Stimulated activated CD4-positive, alpha-beta T cell treated with anti-CD3 and anti-CD28 coated beads, Interleukin-1b, Interleukin-23, amount 100 ng/mL, for 24 hours (primary cell): ENCODE measurements at regions not wholly inside any gene's neighbourhood (a gene's known extent, or its start where the extent isn't known, plus 50 kb on each side); places are given as distances from the start of the nearest gene placed in this dataset.

Source experiments
- DNase-seq, 4 experiments: peaks; one replicate each; pipeline ENCODE4 v3.0.0-alpha.2; 2020; ENCODE audit warnings: low read depth in 4 of 4, low spot score in 1 of 4

DNA sequence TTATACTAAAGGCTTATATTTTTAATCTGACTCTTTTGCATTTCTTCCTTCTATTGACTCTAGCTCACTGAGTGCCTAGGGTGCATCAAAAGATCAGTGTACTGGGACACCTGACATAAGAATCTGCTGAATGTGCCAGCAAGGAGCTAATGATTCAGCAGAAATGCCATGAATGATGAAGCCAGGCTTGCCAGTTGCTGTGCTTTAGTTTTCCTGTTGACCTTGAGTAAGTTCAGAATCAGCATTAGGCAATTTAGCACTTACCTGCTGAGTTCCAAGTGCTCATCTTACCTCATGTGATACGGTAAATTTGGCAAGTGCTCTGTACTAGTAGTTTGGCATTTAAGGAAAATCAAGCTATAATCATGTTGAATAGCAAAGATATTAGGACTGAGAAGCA lies 523.2 kb upstream of the B3GALT2 start:
- no peak for DNase-seq

DNA sequence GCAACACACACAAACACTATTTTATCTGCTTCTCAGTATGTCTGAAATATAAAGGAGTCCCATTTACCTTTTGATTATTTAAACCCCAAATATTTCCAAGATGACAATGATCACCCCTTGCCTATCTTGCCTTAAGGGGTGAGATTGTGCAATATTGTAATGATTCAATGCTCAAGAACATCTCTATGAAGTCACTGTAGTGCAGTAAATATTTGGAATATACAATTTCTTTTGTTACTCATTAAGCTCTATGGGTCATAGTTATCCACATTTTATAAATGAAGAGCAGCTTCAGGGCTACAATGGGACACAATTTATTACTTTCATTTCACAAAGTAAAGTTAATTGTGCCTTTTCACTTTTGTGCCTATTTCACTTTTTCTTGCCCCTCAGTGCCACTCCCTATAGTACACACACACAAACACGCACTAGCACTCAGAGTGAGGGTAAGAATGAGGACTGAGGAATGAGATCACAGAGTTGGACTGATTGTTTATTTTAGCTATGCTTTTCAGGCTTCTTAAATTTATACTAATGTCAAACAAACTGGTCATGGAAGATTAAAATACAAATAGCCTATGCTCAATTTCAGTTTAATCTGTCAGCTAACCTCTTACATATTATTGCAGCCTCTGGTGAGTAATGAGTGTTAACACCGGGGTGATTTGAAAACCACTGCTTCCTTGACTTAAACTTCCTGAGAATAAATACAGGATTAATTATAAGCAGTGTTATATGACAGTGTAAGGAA lies 521.0 kb upstream of the B3GALT2 start:
- DNase-seq: no peak

DNA sequence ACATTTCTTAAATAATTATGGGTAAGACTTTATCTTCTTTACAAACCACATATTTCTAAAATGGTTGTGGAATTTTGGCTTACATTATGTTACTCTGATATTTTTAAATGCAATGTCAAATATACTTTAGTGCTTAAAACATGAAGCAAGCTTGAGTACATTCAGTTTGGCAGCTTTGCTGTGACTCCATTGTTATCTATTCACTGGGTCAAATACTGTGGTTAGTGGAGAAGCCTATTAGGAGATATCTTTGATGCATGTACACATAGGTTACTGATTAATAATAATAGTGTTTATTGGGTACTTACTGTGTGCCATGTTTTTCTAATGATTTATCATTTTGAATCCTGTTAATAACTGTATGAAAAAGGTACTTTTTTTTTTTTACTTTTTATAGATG lies 520.4 kb upstream of the B3GALT2 start:
- no peak for DNase-seq

DNA sequence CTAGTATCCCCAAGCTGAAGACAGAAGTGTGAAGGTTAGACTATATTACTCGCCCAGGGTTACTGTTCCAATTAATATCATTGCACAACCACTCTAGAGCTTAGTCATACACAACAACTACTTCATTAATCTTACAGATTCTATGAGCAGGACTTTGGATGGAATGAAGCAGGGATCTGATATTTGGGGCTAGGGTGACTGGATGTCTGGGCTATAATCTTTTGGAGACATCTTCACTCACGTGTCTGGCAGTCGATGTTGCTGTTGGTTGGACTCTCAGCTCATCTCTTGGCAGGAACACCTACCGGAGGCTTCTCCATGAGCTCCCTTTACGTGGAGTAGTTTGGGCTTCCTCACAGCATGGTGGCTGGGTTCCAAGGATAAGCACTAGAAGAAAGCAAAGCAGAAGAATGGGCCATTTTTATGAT lies 519.2 kb upstream of the B3GALT2 start:
- no peak for DNase-seq

DNA sequence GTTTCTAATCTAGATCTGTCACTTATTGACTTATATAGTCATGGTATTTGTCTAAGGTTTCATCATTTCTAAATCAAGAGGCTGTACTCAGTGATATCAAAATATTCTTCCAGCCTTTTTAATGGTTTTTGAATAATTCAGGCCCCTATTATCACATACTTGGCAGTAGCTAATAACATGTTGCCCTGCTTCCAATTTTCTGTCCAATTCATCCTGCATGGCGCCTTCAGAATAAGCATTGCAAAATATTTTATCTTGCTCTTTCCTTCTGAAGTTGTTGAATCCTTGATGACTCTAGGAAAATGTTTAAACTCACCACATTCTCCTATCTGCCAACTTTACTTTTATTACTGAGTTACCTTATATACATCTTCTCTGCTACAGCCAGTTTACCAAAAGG lies 517.2 kb upstream of the B3GALT2 start:
- DNase-seq: no peak

DNA sequence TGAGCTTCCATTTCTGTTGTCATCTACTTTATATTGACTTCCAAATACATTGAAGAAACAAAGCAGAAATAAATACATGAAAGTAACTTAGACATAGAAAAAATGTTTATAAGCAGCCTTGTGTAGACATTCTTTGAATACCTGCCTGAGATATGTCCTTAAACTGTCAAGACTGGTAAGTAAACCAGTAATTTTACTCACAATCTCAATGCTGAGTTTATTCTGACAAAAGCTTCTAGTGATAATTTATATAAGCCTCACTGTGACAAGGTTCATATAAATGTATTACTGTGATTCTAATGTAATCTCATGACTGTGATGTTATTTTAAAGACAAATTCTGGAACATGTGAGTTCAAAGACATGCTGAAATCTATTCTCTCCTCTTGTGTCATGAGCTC lies 516.7 kb upstream of the B3GALT2 start:
- no peak for DNase-seq

DNA sequence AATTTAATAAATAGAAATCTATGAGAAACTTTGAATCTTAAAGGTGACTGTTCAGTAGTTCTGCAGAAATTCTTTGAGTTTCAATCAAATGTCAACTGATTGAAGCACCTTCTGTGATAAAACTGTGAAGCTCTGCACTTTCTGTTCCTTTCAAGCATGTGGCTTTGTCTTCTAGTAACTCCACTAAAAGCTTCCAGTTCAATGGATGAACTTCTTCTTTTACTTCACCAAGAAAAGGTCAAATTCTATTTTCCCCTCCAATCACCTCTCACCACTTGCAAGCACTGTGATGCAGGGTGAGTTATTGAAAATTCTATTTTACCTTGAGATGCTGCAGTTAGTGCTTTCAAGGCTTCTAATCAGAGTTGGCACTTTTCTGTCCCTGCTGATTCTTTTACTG lies 515.3 kb upstream of the B3GALT2 start:
- no peak for DNase-seq

DNA sequence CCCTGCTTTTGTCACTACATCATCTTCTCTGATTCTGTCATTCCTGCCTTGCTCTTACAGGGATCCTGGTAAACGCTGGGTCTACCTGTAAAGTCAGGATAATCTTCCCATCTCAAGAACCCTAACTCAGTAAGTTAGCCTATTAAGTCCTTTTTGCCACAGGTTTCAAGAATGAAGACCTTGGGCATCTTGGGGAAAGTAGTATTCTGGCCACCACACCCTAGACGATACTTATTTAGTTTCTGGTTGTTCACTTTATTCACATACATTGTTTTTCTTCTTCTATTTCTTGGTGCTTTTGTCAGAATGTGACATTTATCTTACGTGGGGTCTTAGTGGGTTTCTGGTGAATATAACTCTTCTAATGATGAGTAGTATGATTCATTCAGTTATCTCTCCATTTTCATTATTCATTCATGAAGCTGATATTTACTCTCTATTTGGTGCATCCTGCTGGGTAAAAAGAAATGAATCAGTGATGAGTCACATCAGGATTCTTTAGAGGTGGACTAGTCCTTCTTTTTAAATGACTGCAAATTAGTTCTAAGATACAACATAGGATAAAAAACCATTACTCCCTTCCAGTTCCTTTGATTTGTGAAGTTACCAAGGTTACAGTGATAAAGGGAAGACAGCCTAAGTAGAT lies 514.4 kb upstream of the B3GALT2 start:
- no peak for DNase-seq

DNA sequence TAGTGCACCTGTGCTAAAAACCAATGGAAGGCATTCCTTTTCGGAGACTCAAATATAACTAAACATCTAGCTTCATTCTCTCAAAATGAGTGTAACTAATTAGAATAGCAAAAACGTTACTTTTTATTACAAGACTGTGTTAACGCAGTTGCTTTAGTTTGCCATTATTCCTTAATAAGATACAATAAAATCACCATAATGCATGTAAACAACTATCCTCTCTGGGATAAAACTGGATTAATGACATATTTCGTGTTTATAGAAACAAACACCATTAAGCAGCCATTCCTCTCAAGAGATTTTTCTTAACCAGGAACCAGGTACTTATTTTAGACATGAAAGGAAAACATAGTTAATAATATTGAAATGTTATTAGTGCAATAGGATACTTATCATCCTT lies 512.8 kb upstream of the B3GALT2 start:
- no peak for DNase-seq

DNA sequence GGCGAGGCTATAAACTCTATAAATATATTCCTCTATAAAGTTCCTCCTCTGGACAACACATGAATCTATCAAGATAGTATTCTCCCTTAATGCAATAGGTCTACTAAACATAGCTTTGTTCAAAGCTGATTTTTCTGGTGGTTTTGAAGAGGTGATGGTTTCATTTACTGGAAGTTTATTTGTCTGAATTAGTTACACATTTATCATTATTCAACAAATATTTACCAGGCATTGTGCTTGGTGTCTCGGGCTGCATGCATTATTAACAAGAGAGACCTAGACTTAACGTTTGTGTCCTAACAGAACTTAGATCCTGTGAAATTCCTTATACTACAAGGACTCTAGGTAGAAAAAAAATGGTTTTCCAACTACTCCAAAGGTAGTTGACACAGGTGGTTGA lies 511.4 kb upstream of the B3GALT2 start:
- DNase-seq: no peak

DNA sequence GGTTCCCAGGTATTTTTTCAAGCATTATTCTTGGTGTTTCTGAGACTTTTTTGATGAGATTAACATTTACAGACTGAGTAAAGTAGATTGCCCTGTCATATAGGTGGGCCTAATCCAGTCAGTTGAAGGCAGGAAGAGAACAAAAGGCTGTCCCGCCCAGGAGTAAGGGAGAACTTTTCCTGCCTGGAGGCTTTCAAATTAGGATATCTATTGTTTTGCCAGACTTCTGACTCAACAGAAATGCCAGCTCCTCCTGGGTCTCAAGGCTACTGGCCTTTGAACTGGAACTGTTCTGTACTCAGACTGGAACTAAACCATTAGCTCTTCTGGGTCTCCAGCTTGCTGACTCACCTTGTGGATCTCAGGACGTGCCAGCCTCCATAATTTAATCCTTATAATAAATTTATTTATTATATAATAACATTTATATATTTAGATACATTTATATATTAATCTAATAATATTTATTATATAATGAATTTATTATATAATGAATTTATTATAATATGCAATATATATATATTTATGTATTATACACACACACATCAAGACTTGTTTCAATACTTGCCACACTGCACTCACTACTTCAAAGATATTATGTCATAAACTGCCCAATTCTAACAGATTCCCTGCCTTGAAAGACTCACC lies 510.8 kb upstream of the B3GALT2 start:
- no peak for DNase-seq

DNA sequence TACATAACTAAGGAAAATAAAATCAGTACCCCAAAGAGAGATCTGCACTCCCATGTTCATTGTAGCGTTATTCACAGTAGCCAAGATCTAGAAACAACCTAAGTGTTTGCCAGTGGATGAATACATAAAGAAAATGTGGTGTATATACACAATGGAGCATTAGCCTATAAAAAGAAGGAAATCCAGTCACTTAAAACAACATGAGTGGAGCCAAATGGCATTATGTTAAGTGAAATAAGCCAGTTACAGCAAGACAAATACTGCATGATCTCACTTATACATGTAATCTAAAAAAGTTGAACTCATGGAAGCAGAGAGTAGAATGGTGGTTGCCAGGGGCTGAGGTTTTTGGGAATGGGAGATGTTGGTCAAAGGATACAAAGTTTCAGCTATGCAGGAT lies 508.3 kb upstream of the B3GALT2 start:
- no peak for DNase-seq

DNA sequence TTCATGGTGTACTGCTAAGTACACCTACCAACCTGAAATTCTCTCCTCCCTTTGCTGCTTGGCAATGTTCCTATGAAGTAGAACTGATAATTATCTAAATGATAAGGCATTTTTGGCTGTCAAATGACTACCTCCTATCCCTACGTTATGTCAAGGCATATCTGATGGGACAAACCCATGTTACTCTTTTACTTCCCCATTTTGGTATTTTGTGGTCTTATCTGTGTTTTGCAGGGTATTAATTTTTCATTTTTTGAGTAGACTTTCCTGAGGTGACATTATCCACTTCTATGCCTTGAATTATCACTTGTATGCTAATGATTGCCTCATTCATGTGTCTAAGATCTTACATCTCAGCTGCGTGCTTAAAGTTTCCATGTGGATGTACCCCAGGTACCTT lies 499.6 kb upstream of the B3GALT2 start:
- no peak for DNase-seq

DNA sequence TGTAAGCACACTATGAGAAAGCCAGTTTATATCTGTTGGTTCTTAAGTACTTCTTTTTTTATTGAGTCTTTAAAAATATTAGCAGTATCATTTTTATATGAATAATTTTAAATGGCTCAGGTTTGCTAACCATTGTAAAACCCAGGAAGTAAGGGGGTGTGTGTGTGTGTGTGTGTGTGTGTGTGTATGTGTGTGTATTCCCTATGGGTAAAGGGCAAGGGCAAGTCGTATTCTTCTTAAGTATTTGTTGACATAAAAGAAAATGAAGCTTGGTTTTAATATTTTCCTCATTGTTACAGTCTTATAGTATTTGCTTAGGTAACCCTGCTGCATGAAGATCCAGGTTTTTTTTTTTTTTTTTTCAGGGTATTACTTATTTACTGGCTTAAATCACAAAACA lies 495.0 kb upstream of the B3GALT2 start:
- no peak for DNase-seq

DNA sequence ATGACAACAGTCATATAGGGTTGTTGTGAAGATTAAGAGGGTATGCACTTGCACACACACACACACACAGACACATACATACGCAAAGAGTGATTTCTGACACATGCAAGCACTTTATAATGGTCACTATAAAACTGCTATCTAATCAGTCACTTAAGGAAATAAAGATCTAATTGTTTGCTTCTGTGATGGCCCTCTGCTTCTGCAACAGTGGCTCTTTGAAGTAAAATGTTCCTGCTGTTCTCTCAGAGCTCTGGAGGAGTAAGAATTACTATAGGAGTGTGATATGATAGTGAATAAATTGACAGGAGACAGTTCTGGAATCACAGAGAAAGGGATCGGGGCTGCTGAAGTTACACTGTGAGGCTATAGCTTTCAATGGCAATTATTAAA lies 494.5 kb upstream of the B3GALT2 start:
- no peak for DNase-seq

DNA sequence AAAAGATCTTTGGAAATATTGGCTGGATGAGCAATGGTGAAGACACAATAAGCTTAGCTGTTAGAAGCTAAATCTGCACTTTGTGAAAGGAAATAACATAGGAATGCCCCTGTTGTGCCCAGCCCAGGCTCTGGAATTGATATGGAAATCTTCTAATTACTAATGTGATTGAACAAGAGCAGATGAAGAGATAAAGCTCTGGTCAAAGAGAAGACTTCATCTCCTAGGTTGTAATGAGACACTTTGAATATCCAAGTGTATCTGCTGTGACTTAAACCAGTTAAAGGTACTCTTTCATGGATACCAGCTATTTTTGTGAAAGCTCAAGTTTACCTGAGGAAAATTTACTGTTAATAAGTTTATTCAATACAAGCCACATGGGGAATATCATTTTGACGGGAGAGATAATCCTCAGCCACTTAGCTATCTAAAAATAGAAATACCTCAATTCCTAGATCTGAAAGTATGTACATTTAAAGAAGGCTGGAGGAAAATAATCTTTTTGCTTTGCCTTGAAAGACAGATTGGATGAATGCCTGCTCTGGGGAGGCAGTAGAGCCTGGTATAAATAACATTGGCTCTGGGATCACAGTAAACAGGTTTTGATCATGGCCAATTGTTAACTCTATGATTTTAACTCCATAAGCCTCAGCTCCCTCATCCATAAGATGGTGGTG lies 494.0 kb upstream of the B3GALT2 start:
- DNase-seq: no peak

DNA sequence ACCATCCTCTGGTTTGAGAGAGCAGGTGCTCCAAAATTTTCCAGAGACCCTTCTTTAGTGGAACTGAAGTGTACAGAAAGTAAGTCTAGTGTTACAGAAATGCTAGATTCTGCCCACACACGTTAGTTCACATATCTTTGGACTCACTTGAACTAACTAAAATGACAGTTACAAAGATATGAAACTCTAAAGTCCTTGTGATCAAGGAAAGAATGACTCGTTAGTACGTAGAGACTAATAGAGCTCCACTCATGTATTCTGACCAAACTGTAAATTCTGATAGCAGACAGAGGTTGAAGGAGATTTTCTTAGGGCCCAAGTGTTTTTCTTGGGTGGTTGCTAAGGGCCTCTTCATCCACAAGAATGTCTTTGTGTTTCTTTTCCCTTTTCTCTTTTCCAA lies 491.5 kb upstream of the B3GALT2 start:
- no peak for DNase-seq

DNA sequence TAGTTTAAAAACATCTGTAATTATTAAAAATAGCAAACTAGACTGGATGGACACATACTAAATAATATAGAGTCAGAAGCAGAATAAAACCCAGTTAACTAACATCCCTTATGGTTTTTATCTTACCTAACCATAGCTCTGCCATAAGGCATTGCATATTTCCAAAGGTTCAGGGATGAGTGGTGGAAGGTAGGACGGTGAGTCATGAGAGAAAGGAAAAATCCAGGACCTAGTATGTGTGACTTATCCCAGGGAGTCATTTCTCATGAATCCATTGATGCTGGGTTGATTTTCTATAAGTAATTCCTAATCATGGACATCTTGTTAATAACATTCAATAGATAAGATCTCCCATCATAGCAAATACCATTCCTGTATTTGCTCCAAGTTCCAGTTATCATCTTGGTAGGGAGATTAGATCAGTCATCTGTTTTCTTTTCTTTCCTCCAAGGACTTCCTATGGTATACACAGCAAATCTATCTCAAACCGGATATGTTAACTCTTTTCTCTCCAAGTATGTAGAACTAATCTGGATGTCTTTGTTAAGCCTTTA lies 490.7 kb upstream of the B3GALT2 start:
- no peak for DNase-seq

DNA sequence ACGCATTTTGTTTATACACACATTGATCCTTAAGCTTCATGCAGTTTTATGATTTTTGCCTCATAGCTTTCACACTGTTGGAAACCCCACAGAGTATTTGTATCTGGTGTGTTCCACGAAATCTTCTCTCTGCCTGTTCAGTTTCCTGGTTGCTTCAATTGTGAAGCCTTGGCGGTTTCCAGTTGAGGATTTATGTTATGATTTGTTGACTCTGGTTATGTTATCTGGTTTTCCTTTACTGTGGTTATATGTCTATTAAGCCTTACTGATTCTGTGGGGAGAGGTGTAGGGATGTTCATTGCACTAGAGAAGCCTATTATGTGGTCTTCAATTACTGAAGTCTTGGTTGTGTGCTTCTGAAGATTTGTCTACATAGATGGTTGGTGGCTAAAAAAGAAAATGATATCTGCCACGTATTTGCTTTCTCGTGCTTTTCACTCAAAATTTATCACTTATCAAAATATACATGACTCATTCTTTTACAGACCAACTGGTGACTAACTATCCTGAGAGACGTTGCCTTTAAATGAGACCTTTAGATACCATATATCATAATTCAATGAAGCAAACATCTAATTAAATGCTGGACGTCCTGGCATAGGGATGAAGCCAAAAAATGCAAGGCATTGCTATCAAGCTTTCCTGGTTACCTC lies 488.0 kb upstream of the B3GALT2 start:
- DNase-seq: no peak

DNA sequence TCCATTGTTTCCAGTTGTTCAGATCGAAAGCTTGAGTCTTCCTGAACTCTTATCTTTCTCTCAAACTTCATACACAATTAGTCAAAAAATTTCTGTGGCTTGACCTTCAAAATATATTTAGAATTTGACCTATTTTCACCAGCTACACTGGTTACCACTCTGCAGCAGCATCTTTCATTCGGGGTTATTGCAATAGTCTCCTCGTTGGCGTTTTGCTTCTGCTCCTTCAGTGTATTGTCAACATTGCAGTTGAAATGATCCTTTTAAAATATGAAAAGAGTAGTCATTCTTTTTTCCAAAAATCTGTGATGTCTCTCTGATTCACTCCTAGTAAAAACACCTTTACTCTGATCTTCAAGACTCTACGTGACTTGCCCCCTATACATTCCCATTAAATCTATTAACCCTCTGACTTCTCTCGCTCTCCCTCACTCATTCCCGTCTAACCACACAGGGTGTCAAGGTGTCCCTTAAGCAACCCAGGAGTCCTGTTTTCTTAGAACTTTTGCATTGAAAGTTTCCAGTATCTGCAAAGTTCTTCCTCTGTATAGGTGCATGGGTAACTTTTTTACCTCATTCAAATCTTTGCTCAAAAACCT lies 480.2 kb upstream of the B3GALT2 start:
- DNase-seq: no peak

DNA sequence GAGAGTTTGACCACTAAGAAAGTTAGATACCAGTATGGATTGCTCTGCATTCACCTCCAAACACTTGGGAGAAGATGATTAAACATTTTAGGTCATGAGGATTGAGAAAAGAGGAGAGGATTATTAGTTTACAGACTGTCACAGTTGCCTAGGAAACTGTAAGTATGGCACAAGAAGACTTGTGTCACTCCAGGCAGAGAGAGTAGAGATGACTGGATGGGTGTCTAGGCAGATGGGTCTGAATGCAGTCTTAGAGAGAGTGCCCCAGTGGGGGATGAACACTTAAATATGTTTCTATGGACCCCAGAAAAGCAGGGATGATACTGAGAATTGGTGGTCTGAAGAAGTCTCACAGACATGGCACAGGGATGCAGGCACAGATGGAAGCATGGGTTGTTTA lies 477.6 kb upstream of the B3GALT2 start:
- no peak for DNase-seq
